IMR-90 (cell line): ENCODE measurements at regions not wholly inside any gene's neighbourhood (a gene's known extent, or its start where the extent isn't known, plus 50 kb on each side); places are given as distances from the start of the nearest gene placed in this dataset.

Experiments used
- ATAC-seq: fragments of 200-7000 bp; cut with Tn5 transposase; 2 replicates; pipeline ENCODE4 v1.9.1; 2020; ENCODE audit warnings: low read depth, mild to moderate bottlenecking, moderate library complexity
- BruUV-seq: library from RNA; stranded (reverse); fragments of 400-500 nt; replicated peaks from 2 replicates; lab custom pipeline; 2021; lab: Mats Ljungman, UMichigan
- CTCF ChIA-PET: fragments of 300-600 bp; formaldehyde crosslinking; extraction: SDS; loops from one replicate; lab custom pipeline; 2021; ENCODE audit warnings: antibody characterized with exemption; lab: Yijun Ruan, JAX
- POLR2A ChIA-PET: fragments of 300-600 bp; sonication (Branson Sonifier 250); formaldehyde crosslinking; loops from one replicate; lab custom pipeline; 2022; ENCODE audit warnings: antibody characterized with exemption; ENCODE audit not compliant: unreplicated experiment; lab: Charles Lee
- DNase-seq: peaks from one replicate; pipeline ENCODE4 v3.0.0; 2013
- H2AFZ ChIP-seq: replicated peaks from 2 replicates; pipeline ENCODE3; 2013; ENCODE audit warnings: low read length, mild to moderate bottlenecking; ENCODE audit not compliant: poor library complexity
- H2AK5ac ChIP-seq: 2 replicates; pipeline ENCODE4 v1.6.1; 2013; ENCODE audit warnings: low read depth, low read length, inconsistent platforms
- H2AK9ac ChIP-seq: replicated peaks from 2 replicates; pipeline ENCODE3; 2013; ENCODE audit warnings: mild to moderate bottlenecking, low read depth, low read length, moderate library complexity; ENCODE audit not compliant: poor library complexity
- H2BK120ac ChIP-seq: 2 replicates; pipeline ENCODE4 v1.6.1; 2013; ENCODE audit warnings: low read depth, low read length, inconsistent platforms
- H2BK15ac ChIP-seq: 3 replicates; pipeline ENCODE4 v1.6.1; 2013; ENCODE audit warnings: low read depth, low read length, inconsistent platforms
- H2BK20ac ChIP-seq: 2 replicates; pipeline ENCODE4 v1.6.1; 2013; ENCODE audit warnings: low read depth, mild to moderate bottlenecking, inconsistent platforms, low read length, moderate library complexity
- H2BK5ac ChIP-seq: 2 replicates; pipeline ENCODE4 v1.6.1; 2013; ENCODE audit warnings: mild to moderate bottlenecking, low read depth, low read length, inconsistent platforms; ENCODE audit not compliant: poor library complexity, severe bottlenecking
- H3K14ac ChIP-seq: replicated peaks from 2 replicates; pipeline ENCODE4 v1.6.1; 2013; ENCODE audit warnings: low read depth, low read length, inconsistent platforms
- H3K18ac ChIP-seq: 2 replicates; pipeline ENCODE4 v1.6.1; 2013; ENCODE audit warnings: low read depth, low read length, control low read depth
- H3K23ac ChIP-seq: 2 replicates; pipeline ENCODE4 v1.6.1; 2013; ENCODE audit warnings: low read depth, low read length, inconsistent platforms
- H3K27ac ChIP-seq: 2 replicates; pipeline ENCODE4 v1.5.1; 2013; ENCODE audit warnings: mild to moderate bottlenecking, control low read depth, low read length; ENCODE audit not compliant: insufficient read depth
- H3K27me3 ChIP-seq: 2 replicates; pipeline ENCODE4 v1.6.1; 2013; ENCODE audit warnings: low read length; ENCODE audit not compliant: control insufficient read depth, insufficient read depth
- H3K36me3 ChIP-seq: 2 replicates; pipeline ENCODE4 v1.6.1; 2013; ENCODE audit warnings: low read length, mixed read lengths; ENCODE audit not compliant: control insufficient read depth, insufficient read depth
- H3K4ac ChIP-seq: 2 replicates; pipeline ENCODE4 v1.6.1; 2013; ENCODE audit warnings: low read depth, low read length, inconsistent platforms
- H3K4me1 ChIP-seq: 2 replicates; pipeline ENCODE4 v1.6.1; 2013; ENCODE audit warnings: low read length, mixed read lengths; ENCODE audit not compliant: control insufficient read depth, insufficient read depth
- H3K4me2 ChIP-seq: 2 replicates; pipeline ENCODE4 v1.6.1; 2013; ENCODE audit warnings: low read depth, mild to moderate bottlenecking, control low read depth, low read length, moderate library complexity
- H3K4me3 ChIP-seq: 2 replicates; pipeline ENCODE4 v1.5.1; 2013; ENCODE audit warnings: low read depth, mild to moderate bottlenecking, control low read depth, low read length, moderate library complexity; ENCODE audit not compliant: insufficient read depth
- H3K56ac ChIP-seq: 2 replicates; pipeline ENCODE4 v1.6.1; 2013; ENCODE audit warnings: low read length, inconsistent platforms; ENCODE audit not compliant: insufficient read depth; ENCODE audit errors: extremely low read depth
- H3K79me1 ChIP-seq, 2 experiments: 2 replicates each; pipeline ENCODE4 v1.6.1; 2013; ENCODE audit warnings: low read length in 2 of 2, inconsistent platforms in 1 of 2, low read depth in 1 of 2
- H3K9ac ChIP-seq: 2 replicates; pipeline ENCODE4 v1.6.1; 2013; ENCODE audit warnings: low read depth, low read length, control low read depth
- H3K9me1 ChIP-seq: 2 replicates; pipeline ENCODE4 v1.6.1; 2013; ENCODE audit warnings: low read length, inconsistent platforms; ENCODE audit not compliant: insufficient read depth
- H3K9me3 ChIP-seq: 2 replicates; pipeline ENCODE4 v1.6.1; 2013; ENCODE audit warnings: low read length; ENCODE audit not compliant: control insufficient read depth, insufficient read depth
- H4K20me1 ChIP-seq: 2 replicates; pipeline ENCODE4 v1.6.1; 2013; ENCODE audit warnings: low read length, inconsistent platforms; ENCODE audit not compliant: insufficient read depth
- H4K5ac ChIP-seq: 2 replicates; pipeline ENCODE4 v1.6.1; 2013; ENCODE audit warnings: mild to moderate bottlenecking, low read depth, low read length, control low read depth
- H4K8ac ChIP-seq, 2 experiments: 2 replicates each; pipeline ENCODE4 v1.6.1; 2013; ENCODE audit warnings: low read depth in 2 of 2, low read length in 2 of 2, control low read depth in 1 of 2, inconsistent platforms in 1 of 2
- H4K91ac ChIP-seq: 2 replicates; pipeline ENCODE4 v1.6.1; 2013; ENCODE audit warnings: low read depth, low read length, inconsistent platforms; ENCODE audit not compliant: insufficient read depth
- BHLHE40 ChIP-seq: fragments of 150-350 bp; IDR thresholded peaks from 2 replicates; pipeline ENCODE4 v1.6.1; 2016; ENCODE audit warnings: mild to moderate bottlenecking, low read depth, low read length
- CEBPB ChIP-seq: IDR thresholded peaks from 2 replicates; pipeline ENCODE4 v1.6.1; 2012; ENCODE audit warnings: low read depth, low read length, improper control_type of control experiment
- CHD1 ChIP-seq: IDR thresholded peaks from 2 replicates; pipeline ENCODE4 v1.6.1; 2012; ENCODE audit warnings: low read depth, low read length, improper control_type of control experiment
- FOS ChIP-seq: fragments of 150-350 bp; IDR thresholded peaks from 2 replicates; pipeline ENCODE4 v1.6.1; 2016; ENCODE audit warnings: low read depth, low read length
- MAFK ChIP-seq: IDR thresholded peaks from 2 replicates; pipeline ENCODE4 v1.6.1; 2012; ENCODE audit warnings: low read depth, low read length, improper control_type of control experiment
- MAZ ChIP-seq: IDR thresholded peaks from 2 replicates; pipeline ENCODE4 v1.6.1; 2012; ENCODE audit warnings: low read depth, mild to moderate bottlenecking, low read length, improper control_type of control experiment, moderate library complexity, borderline replicate concordance
- MXI1 ChIP-seq: IDR thresholded peaks from 2 replicates; pipeline ENCODE4 v1.6.1; 2012; ENCODE audit warnings: low read depth, mild to moderate bottlenecking, low read length, moderate library complexity, borderline replicate concordance
- NFE2L2 ChIP-seq: fragments of 150-350 bp; IDR thresholded peaks from 2 replicates; pipeline ENCODE4 v1.6.1; 2016; ENCODE audit warnings: low read depth, mild to moderate bottlenecking, low read length
- POLR2A ChIP-seq: IDR thresholded peaks from 2 replicates; pipeline ENCODE4 v1.6.1; 2012; ENCODE audit warnings: mild to moderate bottlenecking, low read depth, low read length
- RAD21 ChIP-seq: IDR thresholded peaks from 2 replicates; pipeline ENCODE4 v1.6.1; 2012; ENCODE audit warnings: low read length, improper control_type of control experiment
- RCOR1 ChIP-seq: IDR thresholded peaks from 2 replicates; pipeline ENCODE4 v1.6.1; 2012; ENCODE audit warnings: mild to moderate bottlenecking, low read length, improper control_type of control experiment; ENCODE audit not compliant: insufficient replicate concordance
- RFX5 ChIP-seq: IDR thresholded peaks from 2 replicates; pipeline ENCODE4 v1.8.0; 2012; ENCODE audit warnings: low read depth, mild to moderate bottlenecking, low read length, moderate library complexity
- SMC3 ChIP-seq: fragments of 150-350 bp; IDR thresholded peaks from 2 replicates; pipeline ENCODE4 v1.6.1; 2016; ENCODE audit warnings: low read depth, mild to moderate bottlenecking, antibody characterized with exemption, low read length, moderate library complexity
- dilution Hi-C: fragments of 300-500 bp; cut with HindIII; formaldehyde crosslinking; loops from one replicate; pipeline ENCODE4 v1.14.3; 2018; ENCODE audit warnings: low sequenced_read_pairs; ENCODE audit not compliant: unreplicated experiment
- in situ Hi-C: fragments of 300-500 bp; cut with MboI; formaldehyde crosslinking; loops from 3 replicates; pipeline ENCODE4 v1.14.3; 2019; ENCODE audit warnings: low sequenced_read_pairs, inconsistent platforms, mixed read lengths
- intact Hi-C: fragments of 100-400 bp; cut with micrococcal nuclease; formaldehyde crosslinking; loops from 2 replicates; pipeline ENCODE4 v1.10.0; 2022
- TF ChIP-seq, protein P1 (sequence below): conservative IDR thresholded peaks from 2 replicates; pipeline ENCODE4 v1.5.1; 2012; ENCODE audit warnings: mild to moderate bottlenecking, low read depth, low read length, improper control_type of control experiment
- TF ChIP-seq, protein P2 (sequence below): fragments of 150-350 bp; IDR thresholded peaks from 2 replicates; pipeline ENCODE4 v1.6.1; 2016; ENCODE audit warnings: low read depth, mild to moderate bottlenecking, low read length, moderate library complexity, borderline replicate concordance
- TF ChIP-seq, protein P3 (sequence below): fragments of 150-350 bp; IDR thresholded peaks from 2 replicates; pipeline ENCODE4 v1.6.1; 2017; ENCODE audit warnings: mild to moderate bottlenecking, antibody characterized with exemption, low read length, low read depth

DNA sequence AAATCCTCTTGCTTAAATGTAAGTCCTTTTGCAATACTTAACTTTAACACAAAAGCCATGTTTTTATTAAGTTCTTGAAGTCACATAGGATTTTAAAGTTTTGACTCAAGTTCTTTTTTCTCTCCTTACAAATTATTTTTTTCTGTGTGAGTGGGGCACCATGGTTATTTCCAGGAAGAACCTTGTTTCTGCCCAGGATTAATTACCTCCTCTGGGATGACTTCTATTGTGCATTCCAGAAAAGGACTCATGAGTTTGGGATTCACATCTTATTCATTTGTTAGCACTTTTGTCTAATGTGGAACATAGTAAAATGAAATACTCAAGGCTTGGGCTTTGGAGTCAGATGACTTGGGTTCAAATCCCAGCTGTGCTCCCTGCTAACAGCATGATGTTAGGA is 421.4 kb upstream of the WWC1 start:
- H3K56ac ChIP-seq = no peak overlapping the region
- no peaks in the 10 kb centered on the region for H4K20me1 ChIP-seq
- no peak overlapping the region for H3K4me2 ChIP-seq
- no peaks in the 10 kb centered on the region for H3K79me1 ChIP-seq
- H3K9me3 ChIP-seq = no peaks in the 10 kb centered on the region; the same call in 1 of the 2 replicates
- no peak overlapping the region for H3K18ac ChIP-seq
- no peak overlapping the region for H3K27ac ChIP-seq
- H4K8ac ChIP-seq = no peak overlapping the region
- TF ChIP-seq MAZ (no peak), MAFK (no peak), CHD1 (no peak), CEBPB (no peak), POLR2A (no peak), MXI1 (no peak), SMC3 (no peak), RFX5 (no peak), FOS (no peak), RAD21 (no peak), NFE2L2 (no peak), BHLHE40 (no peak), RCOR1 (no peak)
- TF ChIP-seq, protein P1, sequence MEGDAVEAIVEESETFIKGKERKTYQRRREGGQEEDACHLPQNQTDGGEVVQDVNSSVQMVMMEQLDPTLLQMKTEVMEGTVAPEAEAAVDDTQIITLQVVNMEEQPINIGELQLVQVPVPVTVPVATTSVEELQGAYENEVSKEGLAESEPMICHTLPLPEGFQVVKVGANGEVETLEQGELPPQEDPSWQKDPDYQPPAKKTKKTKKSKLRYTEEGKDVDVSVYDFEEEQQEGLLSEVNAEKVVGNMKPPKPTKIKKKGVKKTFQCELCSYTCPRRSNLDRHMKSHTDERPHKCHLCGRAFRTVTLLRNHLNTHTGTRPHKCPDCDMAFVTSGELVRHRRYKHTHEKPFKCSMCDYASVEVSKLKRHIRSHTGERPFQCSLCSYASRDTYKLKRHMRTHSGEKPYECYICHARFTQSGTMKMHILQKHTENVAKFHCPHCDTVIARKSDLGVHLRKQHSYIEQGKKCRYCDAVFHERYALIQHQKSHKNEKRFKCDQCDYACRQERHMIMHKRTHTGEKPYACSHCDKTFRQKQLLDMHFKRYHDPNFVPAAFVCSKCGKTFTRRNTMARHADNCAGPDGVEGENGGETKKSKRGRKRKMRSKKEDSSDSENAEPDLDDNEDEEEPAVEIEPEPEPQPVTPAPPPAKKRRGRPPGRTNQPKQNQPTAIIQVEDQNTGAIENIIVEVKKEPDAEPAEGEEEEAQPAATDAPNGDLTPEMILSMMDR = no peak
- TF ChIP-seq, protein P2, sequence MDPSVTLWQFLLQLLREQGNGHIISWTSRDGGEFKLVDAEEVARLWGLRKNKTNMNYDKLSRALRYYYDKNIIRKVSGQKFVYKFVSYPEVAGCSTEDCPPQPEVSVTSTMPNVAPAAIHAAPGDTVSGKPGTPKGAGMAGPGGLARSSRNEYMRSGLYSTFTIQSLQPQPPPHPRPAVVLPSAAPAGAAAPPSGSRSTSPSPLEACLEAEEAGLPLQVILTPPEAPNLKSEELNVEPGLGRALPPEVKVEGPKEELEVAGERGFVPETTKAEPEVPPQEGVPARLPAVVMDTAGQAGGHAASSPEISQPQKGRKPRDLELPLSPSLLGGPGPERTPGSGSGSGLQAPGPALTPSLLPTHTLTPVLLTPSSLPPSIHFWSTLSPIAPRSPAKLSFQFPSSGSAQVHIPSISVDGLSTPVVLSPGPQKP = no peak
- TF ChIP-seq, protein P3, sequence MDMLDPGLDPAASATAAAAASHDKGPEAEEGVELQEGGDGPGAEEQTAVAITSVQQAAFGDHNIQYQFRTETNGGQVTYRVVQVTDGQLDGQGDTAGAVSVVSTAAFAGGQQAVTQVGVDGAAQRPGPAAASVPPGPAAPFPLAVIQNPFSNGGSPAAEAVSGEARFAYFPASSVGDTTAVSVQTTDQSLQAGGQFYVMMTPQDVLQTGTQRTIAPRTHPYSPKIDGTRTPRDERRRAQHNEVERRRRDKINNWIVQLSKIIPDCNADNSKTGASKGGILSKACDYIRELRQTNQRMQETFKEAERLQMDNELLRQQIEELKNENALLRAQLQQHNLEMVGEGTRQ = no peak
- BruUV-seq = no TSS peak
- H3K9ac ChIP-seq = no peak overlapping the region
- H3K27me3 ChIP-seq = no peaks in the 10 kb centered on the region
- no peak overlapping the region for H3K14ac ChIP-seq
- DNase-seq = no peak
- H3K36me3 ChIP-seq = no peaks in the 10 kb centered on the region
- dilution Hi-C loops = no loop called here
- no peaks in the 10 kb centered on the region for H3K9me1 ChIP-seq
- H3K23ac ChIP-seq = no peak overlapping the region
- ChIA-PET CTCF (no interaction called here), POLR2A (no interaction called here)
- no peak overlapping the region for H4K5ac ChIP-seq
- H2AFZ ChIP-seq = no peak overlapping the region
- H2AK9ac ChIP-seq = no peak overlapping the region
- H3K4me1 ChIP-seq = no peaks in the 10 kb centered on the region
- H3K4me3 ChIP-seq = no peak overlapping the region
- no peak overlapping the region for H2BK20ac ChIP-seq
- H2BK120ac ChIP-seq = no peak overlapping the region
- H2BK5ac ChIP-seq = no peak overlapping the region
- H2AK5ac ChIP-seq = no peak overlapping the region
- intact Hi-C loops = no loop called here
- no peak overlapping the region for H3K4ac ChIP-seq
- no peak for ATAC-seq
- no peak overlapping the region for H4K91ac ChIP-seq
- in situ Hi-C loops = no loop called here
- H2BK15ac ChIP-seq = no peak overlapping the region
